ENCODE measurements at regions not wholly inside any gene's neighbourhood (a gene's known extent, or its start where the extent isn't known, plus 50 kb on each side); places are given as distances from the start of the nearest gene placed in this dataset.

GRCh38 chr5:65070026-65070425, 301.3 kb downstream of the CWC27 start:
- TF ChIP-seq CTCF (IDR thresholded peaks at IDR 0.05) (no peak), EP300 (IDR thresholded peaks at IDR 0.05) (no peak)
